GM23338 (cell line): ENCODE measurements at regions not wholly inside any gene's neighbourhood (a gene's known extent, or its start where the extent isn't known, plus 50 kb on each side); places are given as distances from the start of the nearest gene placed in this dataset.

Experiments
- ATAC-seq: fragments of 200-7000 bp; cut with Tn5 transposase; 3 replicates; pipeline ENCODE4 v1.9.1; 2020
- DNase-seq: peaks from one replicate; pipeline ENCODE4 v3.0.0-alpha.2; 2015; ENCODE audit warnings: low spot score
- H2AFZ ChIP-seq: fragments of 200-600 bp; sonication (generic); 2 replicates; pipeline ENCODE4 v1.8.0; 2016; ENCODE audit warnings: antibody characterized with exemption, mild to moderate bottlenecking, moderate library complexity
- H3F3A ChIP-seq: fragments of 200-600 bp; sonication (generic); replicated peaks from 2 replicates; pipeline ENCODE4 v1.8.0; 2017; ENCODE audit warnings: antibody characterized with exemption, mixed run types, low read depth
- H3K27ac ChIP-seq: fragments of 200-600 bp; sonication (generic); 2 replicates; pipeline ENCODE4 v1.6.1; 2016; ENCODE audit warnings: low read depth
- H3K27me3 ChIP-seq: fragments of 200-600 bp; sonication (generic); 2 replicates; pipeline ENCODE4 v1.8.0; 2016; ENCODE audit warnings: mild to moderate bottlenecking, mixed run types, moderate library complexity; ENCODE audit not compliant: insufficient read depth
- H3K36me3 ChIP-seq: fragments of 200-600 bp; sonication (generic); 2 replicates; pipeline ENCODE4 v1.8.0; 2016; ENCODE audit warnings: mild to moderate bottlenecking; ENCODE audit not compliant: insufficient read depth
- H3K4me1 ChIP-seq: fragments of 200-600 bp; sonication (generic); 2 replicates; pipeline ENCODE4 v1.8.0; 2016; ENCODE audit warnings: mild to moderate bottlenecking, moderate library complexity; ENCODE audit not compliant: insufficient read depth
- H3K4me2 ChIP-seq: fragments of 200-600 bp; sonication (generic); 2 replicates; pipeline ENCODE4 v1.7.1; 2017; ENCODE audit warnings: mixed run types
- H3K4me3 ChIP-seq: fragments of 200-600 bp; sonication (generic); 2 replicates; pipeline ENCODE4 v1.6.1; 2016; ENCODE audit warnings: mixed run types
- H3K79me2 ChIP-seq: fragments of 200-600 bp; sonication (generic); replicated peaks from 2 replicates; pipeline ENCODE4 v1.8.0; 2017; ENCODE audit warnings: mild to moderate bottlenecking; ENCODE audit not compliant: insufficient read depth
- H3K9me2 ChIP-seq: fragments of 200-600 bp; sonication (generic); 2 replicates; pipeline ENCODE4 v1.8.0; 2017; ENCODE audit not compliant: insufficient read depth
- H4K20me1 ChIP-seq: fragments of 200-600 bp; sonication (generic); replicated peaks from 2 replicates; pipeline ENCODE4 v1.8.0; 2017; ENCODE audit warnings: mild to moderate bottlenecking; ENCODE audit not compliant: insufficient read depth
- H3K27ac Mint-ChIP-seq: 2 replicates; pipeline ENCODE4 v1.8.0; 2020; ENCODE audit warnings: inconsistent platforms, mild to moderate bottlenecking, moderate library complexity, mixed read lengths
- H3K27me3 Mint-ChIP-seq: 3 replicates; pipeline ENCODE4 v1.8.0; 2022; ENCODE audit warnings: low read depth, mild to moderate bottlenecking, moderate library complexity, mixed read lengths, inconsistent platforms; ENCODE audit not compliant: insufficient read depth, poor library complexity
- H3K36me3 Mint-ChIP-seq: 3 replicates; pipeline ENCODE4 v1.8.0; 2021; ENCODE audit warnings: low read depth, mild to moderate bottlenecking, inconsistent platforms, moderate library complexity, mixed read lengths
- H3K4me1 Mint-ChIP-seq: 3 replicates; pipeline ENCODE4 v1.8.0; 2020; ENCODE audit warnings: mild to moderate bottlenecking, inconsistent platforms, mixed read lengths
- H3K4me3 Mint-ChIP-seq: 3 replicates; pipeline ENCODE4 v1.8.0; 2021; ENCODE audit warnings: moderate library complexity, mild to moderate bottlenecking, inconsistent platforms, mixed read lengths
- H3K9me3 Mint-ChIP-seq: 3 replicates; pipeline ENCODE4 v1.8.0; 2020; ENCODE audit warnings: moderate library complexity, mild to moderate bottlenecking, inconsistent platforms, mixed read lengths
- CREB1 ChIP-seq: fragments of 250-450 bp; sonication (Bioruptor Pico); IDR thresholded peaks from 2 replicates; pipeline ENCODE4 v1.5.0; 2020; ENCODE audit warnings: low read depth, mild to moderate bottlenecking, moderate library complexity
- ETS1 ChIP-seq: IDR thresholded peaks from 2 replicates; pipeline ENCODE4 v1.6.1; 2016; ENCODE audit warnings: antibody characterized with exemption
- EZH2 ChIP-seq: fragments of 200-600 bp; sonication (generic); IDR thresholded peaks from one replicate; pipeline ENCODE4 v1.8.0; 2017; ENCODE audit warnings: antibody characterized with exemption, mild to moderate bottlenecking, low read depth; ENCODE audit not compliant: unreplicated experiment
- EZH2phosphoT487 ChIP-seq: fragments of 200-600 bp; sonication (generic); IDR thresholded peaks from one replicate; pipeline ENCODE4 v1.8.1; 2018; ENCODE audit warnings: antibody characterized with exemption; ENCODE audit not compliant: unreplicated experiment
- JUNB ChIP-seq: IDR thresholded peaks from one replicate; pipeline ENCODE4 v1.6.1; 2016; ENCODE audit warnings: antibody characterized with exemption; ENCODE audit not compliant: unreplicated experiment
- NANOG ChIP-seq: IDR thresholded peaks from 2 replicates; pipeline ENCODE4 v1.6.1; 2016; ENCODE audit warnings: antibody characterized with exemption, borderline replicate concordance
- POLR2AphosphoS5 ChIP-seq: IDR thresholded peaks from 2 replicates; pipeline ENCODE4 v1.6.1; 2016; ENCODE audit warnings: antibody characterized with exemption, low read depth
- REST ChIP-seq: IDR thresholded peaks from one replicate; pipeline ENCODE4 v1.6.1; 2018; ENCODE audit warnings: antibody characterized with exemption; ENCODE audit not compliant: unreplicated experiment
- STAT1 ChIP-seq: IDR thresholded peaks from one replicate; pipeline ENCODE4 v1.6.1; 2016; ENCODE audit warnings: antibody characterized with exemption; ENCODE audit not compliant: unreplicated experiment
- ZNF114 ChIP-seq: fragments of 250-450 bp; sonication (Bioruptor Pico); IDR thresholded peaks from 2 replicates; pipeline ENCODE4 v1.5.0; 2020; ENCODE audit warnings: mild to moderate bottlenecking, moderate library complexity
- ZNF331 ChIP-seq: fragments of 250-450 bp; sonication (Bioruptor Pico); IDR thresholded peaks from 2 replicates; pipeline ENCODE4 v1.5.0; 2020; ENCODE audit warnings: low read depth, mild to moderate bottlenecking, moderate library complexity
- ZNF462 ChIP-seq: fragments of 250-450 bp; sonication (Bioruptor Pico); IDR thresholded peaks from 2 replicates; pipeline ENCODE4 v1.5.0; 2020; ENCODE audit warnings: mild to moderate bottlenecking, moderate library complexity

- TF ChIP-seq POLR2AphosphoS5 (no peak), NANOG (no peak), EZH2 (no peak), ETS1 (no peak), REST (no peak)
Measured at GRCh38 chr1:239301251-239301650, 85.1 kb upstream of the CHRM3 start (continued).

GRCh38 chr1:239297910-239298309 is 88.5 kb upstream of the CHRM3 start:
- Histone ChIP-seq H2AFZ (no peak overlapping the region), H3K9me2 (no peaks in the 10 kb centered on the region), H3K4me3 (no peak overlapping the region), H3K79me2 (no peaks in the 10 kb centered on the region), H3K27ac (no peak overlapping the region), H3K27me3 (no peaks in the 10 kb centered on the region), H3K4me2 (no peak overlapping the region), H4K20me1 (no peaks in the 10 kb centered on the region), H3K36me3 (no peaks in the 10 kb centered on the region), H3F3A (no peaks in the 10 kb centered on the region), H3K4me1 (no peaks in the 10 kb centered on the region)
- Mint-ChIP-seq H3K4me1 (peaks cover 3% of the 10 kb centered on the region; the same call in 1 of the 3 replicates), H3K27ac (no peak overlapping the region), H3K36me3 (no peaks in the 10 kb centered on the region), H3K9me3 (no peaks in the 10 kb centered on the region), H3K27me3 (no peaks in the 10 kb centered on the region), H3K4me3 (no peak overlapping the region)
- ATAC-seq, result no peak
- DNase-seq, result no peak
- TF ChIP-seq ZNF331 (no peak), ETS1 (no peak), JUNB (no peak), EZH2 (no peak), ZNF114 (CRISPR knock-in tag) (no peak), POLR2AphosphoS5 (no peak), ZNF462 (no peak), STAT1 (no peak), NANOG (no peak), EZH2phosphoT487 (no peak), CREB1 (no peak)
